SK-N-SH (cell line): ENCODE measurements at regions not wholly inside any gene's neighbourhood (a gene's known extent, or its start where the extent isn't known, plus 50 kb on each side); places are given as distances from the start of the nearest gene placed in this dataset.

Experiments
- CTCF ChIA-PET: fragments of 300-600, 350-600 bp; formaldehyde crosslinking; extraction: SDS; loops from one replicate; lab custom pipeline; 2021; lab: Yijun Ruan, JAX
- POLR2A ChIA-PET: fragments of 350-600 bp; sonication (Branson Sonifier 250); formaldehyde crosslinking; extraction: SDS; loops from one replicate; lab custom pipeline; 2020; ENCODE audit warnings: antibody characterized with exemption, inconsistent platforms; lab: Yijun Ruan, JAX
- DNase-seq: peaks from one replicate; pipeline ENCODE4 v3.0.0; 2012
- H2AFZ ChIP-seq: fragments of 200-600 bp; sonication (generic); 2 replicates; pipeline ENCODE4 v1.8.1; 2016; ENCODE audit warnings: antibody characterized with exemption, mild to moderate bottlenecking, low read depth
- H3F3A ChIP-seq: fragments of 200-600 bp; sonication (generic); replicated peaks from 2 replicates; pipeline ENCODE3; 2016; ENCODE audit warnings: antibody characterized with exemption, mild to moderate bottlenecking; ENCODE audit not compliant: insufficient read depth
- H3K27ac ChIP-seq, 2 experiments: fragments of 200-500 bp in 1 of 2; fragments of 200-600 bp in 1 of 2; sonication (Bioruptor generic) in 1 of 2; sonication (generic), shearing (Covaris generic) in 1 of 2; 2 replicates each; pipeline versions ENCODE4 v1.5.1 to v1.6.1; 2014 to 2016; ENCODE audit warnings: low read depth in 2 of 2, inconsistent platforms in 1 of 2, low read length in 1 of 2, mild to moderate bottlenecking in 1 of 2, mixed read lengths in 1 of 2
- H3K27me3 ChIP-seq: fragments of 200-600 bp; sonication (generic), shearing (Covaris generic); 2 replicates; pipeline ENCODE4 v1.6.1; 2016; ENCODE audit warnings: mixed run types; ENCODE audit not compliant: insufficient read depth
- H3K36me3 ChIP-seq, 2 experiments: fragments of 200-500 bp in 1 of 2; fragments of 200-600 bp in 1 of 2; sonication (Bioruptor generic) in 1 of 2; sonication (generic) in 1 of 2; replicated peaks in 1 of 2; 2 replicates each; pipeline versions ENCODE3 to v1.5.1; 2014 to 2016; ENCODE audit warnings: low read length in 1 of 2, mild to moderate bottlenecking in 1 of 2; ENCODE audit not compliant: insufficient read depth in 2 of 2, control insufficient read depth in 1 of 2
- H3K4me1 ChIP-seq, 2 experiments: fragments of 200-500 bp in 1 of 2; fragments of 200-600 bp in 1 of 2; sonication (Bioruptor generic) in 1 of 2; sonication (generic), shearing (Covaris generic) in 1 of 2; 2 replicates each; pipeline versions ENCODE4 v1.5.1 to v1.6.1; 2014 to 2016; ENCODE audit warnings: low read depth in 1 of 2, low read length in 1 of 2, mixed run types in 1 of 2; ENCODE audit not compliant: insufficient read depth in 2 of 2, control insufficient read depth in 1 of 2
- H3K4me2 ChIP-seq: fragments of 200-600 bp; sonication (generic), shearing (Covaris generic); 2 replicates; pipeline ENCODE4 v1.6.1; 2017; ENCODE audit warnings: mixed run types
- H3K4me3 ChIP-seq, 2 experiments: fragments of 200-500 bp in 1 of 2; fragments of 200-600 bp in 1 of 2; sonication (Bioruptor generic) in 1 of 2; sonication (generic), shearing (Covaris generic) in 1 of 2; 2 replicates each; pipeline versions ENCODE4 v1.5.1 to v1.8.1; 2014 to 2016; ENCODE audit warnings: low read depth in 2 of 2, inconsistent platforms in 1 of 2, low read length in 1 of 2, mild to moderate bottlenecking in 1 of 2, mixed read lengths in 1 of 2, moderate library complexity in 1 of 2
- H3K79me2 ChIP-seq: fragments of 200-600 bp; sonication (generic); 2 replicates; pipeline ENCODE4 v1.8.1; 2017; ENCODE audit warnings: mild to moderate bottlenecking; ENCODE audit not compliant: insufficient read depth
- H3K9ac ChIP-seq: fragments of 200-600 bp; sonication (generic); 2 replicates; pipeline ENCODE4 v1.6.1; 2017; ENCODE audit warnings: mixed run types
- H3K9me2 ChIP-seq: fragments of 200-600 bp; sonication (generic); 2 replicates; pipeline ENCODE4 v1.6.1; 2017; ENCODE audit warnings: mixed run types
- H3K9me3 ChIP-seq: fragments of 200-600 bp; sonication (generic); 2 replicates; pipeline ENCODE4 v1.6.1; 2017; ENCODE audit warnings: mixed run types, mild to moderate bottlenecking, moderate library complexity
- H4K20me1 ChIP-seq: fragments of 200-600 bp; sonication (generic); 2 replicates; pipeline ENCODE4 v1.6.1; 2017; ENCODE audit warnings: mild to moderate bottlenecking, mixed run types; ENCODE audit not compliant: insufficient read depth
- ELF1 ChIP-seq: IDR thresholded peaks from 2 replicates; pipeline ENCODE4 v1.4.0; 2012
- FOSL2 ChIP-seq: IDR thresholded peaks from 2 replicates; pipeline ENCODE4 v1.4.0; 2012; ENCODE audit warnings: low read depth, mild to moderate bottlenecking, moderate library complexity, borderline replicate concordance
- FOXM1 ChIP-seq: IDR thresholded peaks from 2 replicates; pipeline ENCODE4 v1.4.0; 2012; ENCODE audit warnings: low read depth, mild to moderate bottlenecking
- GABPA ChIP-seq: IDR thresholded peaks from 2 replicates; pipeline ENCODE4 v1.4.0; 2012; ENCODE audit warnings: low read depth, mild to moderate bottlenecking
- MXI1 ChIP-seq: IDR thresholded peaks from 2 replicates; pipeline ENCODE4 v1.6.1; 2012; ENCODE audit warnings: mild to moderate bottlenecking, low read depth, low read length, improper control_type of control experiment
- RCOR1 ChIP-seq: fragments of 150-350 bp; IDR thresholded peaks from 2 replicates; pipeline ENCODE4 v1.6.1; 2017; ENCODE audit warnings: antibody characterized with exemption, low read length
- RXRA ChIP-seq: IDR thresholded peaks from 2 replicates; pipeline ENCODE4 v1.4.0; 2012; ENCODE audit warnings: low read depth, mild to moderate bottlenecking, borderline replicate concordance
- TEAD4 ChIP-seq: IDR thresholded peaks from 2 replicates; pipeline ENCODE4 v1.4.0; 2012; ENCODE audit warnings: mild to moderate bottlenecking, borderline replicate concordance; ENCODE audit not compliant: insufficient read depth
- WGBS: methylation state at CpG from one replicate; pipeline ENCODE4 v1.1.6; 2017; ENCODE audit warnings: low lambda C conversion rate; 5-methylcytosine and 5-hydroxymethylcytosine counted together
- TF ChIP-seq, protein P1 (sequence below): fragments of 150-350 bp; IDR thresholded peaks from 2 replicates; pipeline ENCODE4 v1.6.1; 2016; ENCODE audit warnings: mild to moderate bottlenecking, low read depth, low read length
- TF ChIP-seq, protein P2 (sequence below): fragments of 150-350 bp; IDR thresholded peaks from 2 replicates; pipeline ENCODE4 v1.6.1; 2017; ENCODE audit warnings: antibody characterized with exemption, low read length, low read depth, borderline replicate concordance
- TF ChIP-seq, protein P3 (sequence below): IDR thresholded peaks from 2 replicates; pipeline ENCODE4; 2012
- TF ChIP-seq, protein P4 (sequence below): IDR thresholded peaks from 2 replicates; pipeline ENCODE4 v1.6.1; 2012; ENCODE audit warnings: mild to moderate bottlenecking, low read depth, low read length, moderate library complexity

DNA sequence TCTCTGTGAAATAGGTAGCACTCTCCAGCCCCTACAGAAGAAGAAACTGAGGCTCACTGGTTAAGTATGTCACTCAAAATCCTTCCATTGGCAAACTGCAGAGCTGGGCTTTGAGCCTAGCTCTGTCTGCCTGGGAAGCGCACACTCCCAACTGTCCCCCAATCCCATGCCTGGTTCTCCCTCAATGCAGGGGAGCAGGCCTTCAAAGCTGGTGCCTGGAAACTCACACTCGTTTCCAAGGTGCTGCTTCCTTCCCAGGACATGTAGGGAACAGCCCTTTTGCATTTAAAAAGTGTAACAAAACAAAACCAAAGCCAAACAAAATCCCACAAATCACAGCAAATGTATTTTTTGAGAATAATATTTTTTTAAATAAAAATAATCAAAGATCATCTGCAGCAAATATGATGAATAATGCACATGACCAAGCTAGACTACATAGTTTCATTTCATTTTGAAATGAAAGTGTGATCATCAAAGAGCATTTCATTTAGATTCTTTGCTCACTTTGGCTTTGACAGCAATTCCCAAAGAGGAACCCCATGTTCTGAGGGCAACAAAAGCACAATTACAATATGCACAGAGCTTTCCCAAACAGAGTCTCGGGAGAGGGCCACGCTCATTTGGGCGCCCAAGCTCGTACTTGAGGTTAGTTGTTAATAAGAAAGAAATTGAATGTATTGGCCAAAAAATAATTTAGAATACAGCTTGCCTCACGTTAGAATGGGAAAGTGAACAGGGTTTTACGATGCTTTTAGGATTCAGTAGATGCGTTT is 96.7 kb upstream of the ACKR3 start:
- H2AFZ ChIP-seq = no peak overlapping the region
- no peaks in the 10 kb centered on the region for H3K4me1 ChIP-seq
- H3K79me2 ChIP-seq = no peaks in the 10 kb centered on the region
- H3K36me3 ChIP-seq = no peaks in the 10 kb centered on the region
- no peak overlapping the region for H3K9ac ChIP-seq
- H3K4me3 ChIP-seq = no peak overlapping the region
- H3K9me3 ChIP-seq = no peaks in the 10 kb centered on the region
- no peaks in the 10 kb centered on the region for H3F3A ChIP-seq
- no peak for DNase-seq
- H3K27me3 ChIP-seq = no peaks in the 10 kb centered on the region
- H3K4me2 ChIP-seq = no peak overlapping the region
- no peaks in the 10 kb centered on the region for H3K9me2 ChIP-seq
- no peaks in the 10 kb centered on the region for H4K20me1 ChIP-seq
- POLR2A ChIA-PET = no interaction called here
- TF ChIP-seq MXI1 (no peak), ELF1 (no peak), GABPA (no peak), RCOR1 (no peak), FOXM1 (no peak)
- TF ChIP-seq, protein P1, sequence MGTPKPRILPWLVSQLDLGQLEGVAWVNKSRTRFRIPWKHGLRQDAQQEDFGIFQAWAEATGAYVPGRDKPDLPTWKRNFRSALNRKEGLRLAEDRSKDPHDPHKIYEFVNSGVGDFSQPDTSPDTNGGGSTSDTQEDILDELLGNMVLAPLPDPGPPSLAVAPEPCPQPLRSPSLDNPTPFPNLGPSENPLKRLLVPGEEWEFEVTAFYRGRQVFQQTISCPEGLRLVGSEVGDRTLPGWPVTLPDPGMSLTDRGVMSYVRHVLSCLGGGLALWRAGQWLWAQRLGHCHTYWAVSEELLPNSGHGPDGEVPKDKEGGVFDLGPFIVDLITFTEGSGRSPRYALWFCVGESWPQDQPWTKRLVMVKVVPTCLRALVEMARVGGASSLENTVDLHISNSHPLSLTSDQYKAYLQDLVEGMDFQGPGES = no peak
- TF ChIP-seq, protein P2, sequence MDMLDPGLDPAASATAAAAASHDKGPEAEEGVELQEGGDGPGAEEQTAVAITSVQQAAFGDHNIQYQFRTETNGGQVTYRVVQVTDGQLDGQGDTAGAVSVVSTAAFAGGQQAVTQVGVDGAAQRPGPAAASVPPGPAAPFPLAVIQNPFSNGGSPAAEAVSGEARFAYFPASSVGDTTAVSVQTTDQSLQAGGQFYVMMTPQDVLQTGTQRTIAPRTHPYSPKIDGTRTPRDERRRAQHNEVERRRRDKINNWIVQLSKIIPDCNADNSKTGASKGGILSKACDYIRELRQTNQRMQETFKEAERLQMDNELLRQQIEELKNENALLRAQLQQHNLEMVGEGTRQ = no peak
- 53% methylated on average over 9 of the region's 9 CpGs for WGBS
- CTCF ChIA-PET = no interaction called here
- no peak overlapping the region for H3K27ac ChIP-seq

DNA sequence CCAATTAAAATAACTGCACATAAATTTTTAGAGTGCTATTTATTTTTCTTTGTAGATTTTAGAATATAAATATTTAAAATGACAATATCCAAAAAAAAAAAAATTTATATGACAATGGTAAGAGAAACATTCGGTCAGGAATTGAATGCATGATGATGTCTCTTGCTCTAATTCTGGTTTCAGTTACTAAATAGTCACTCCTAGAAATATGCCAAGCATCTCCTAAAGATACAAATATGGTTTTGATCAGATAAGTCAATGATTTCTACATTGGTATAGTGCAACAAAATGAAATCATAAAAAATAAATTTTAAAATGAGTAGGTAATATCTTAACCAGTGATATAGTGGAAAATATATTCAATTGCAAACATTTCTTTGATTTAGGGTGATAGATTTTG is 95.9 kb upstream of the ACKR3 start:
- Histone ChIP-seq H3K9ac (no peak overlapping the region), H3K79me2 (no peaks in the 10 kb centered on the region), H2AFZ (no peak overlapping the region), H4K20me1 (no peaks in the 10 kb centered on the region), H3K9me2 (no peaks in the 10 kb centered on the region), H3K27me3 (no peaks in the 10 kb centered on the region), H3K4me2 (no peak overlapping the region), H3K36me3 (no peaks in the 10 kb centered on the region), H3F3A (no peaks in the 10 kb centered on the region), H3K4me1 (no peaks in the 10 kb centered on the region), H3K27ac (no peak overlapping the region), H3K9me3 (no peaks in the 10 kb centered on the region), H3K4me3 (no peak overlapping the region)
- TF ChIP-seq RXRA (no peak), FOSL2 (no peak), TEAD4 (no peak)
- TF ChIP-seq, protein P3, sequence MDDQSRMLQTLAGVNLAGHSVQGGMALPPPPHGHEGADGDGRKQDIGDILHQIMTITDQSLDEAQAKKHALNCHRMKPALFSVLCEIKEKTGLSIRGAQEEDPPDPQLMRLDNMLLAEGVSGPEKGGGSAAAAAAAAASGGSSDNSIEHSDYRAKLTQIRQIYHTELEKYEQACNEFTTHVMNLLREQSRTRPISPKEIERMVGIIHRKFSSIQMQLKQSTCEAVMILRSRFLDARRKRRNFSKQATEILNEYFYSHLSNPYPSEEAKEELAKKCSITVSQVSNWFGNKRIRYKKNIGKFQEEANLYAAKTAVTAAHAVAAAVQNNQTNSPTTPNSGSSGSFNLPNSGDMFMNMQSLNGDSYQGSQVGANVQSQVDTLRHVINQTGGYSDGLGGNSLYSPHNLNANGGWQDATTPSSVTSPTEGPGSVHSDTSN = no peak
- TF ChIP-seq, protein P4, sequence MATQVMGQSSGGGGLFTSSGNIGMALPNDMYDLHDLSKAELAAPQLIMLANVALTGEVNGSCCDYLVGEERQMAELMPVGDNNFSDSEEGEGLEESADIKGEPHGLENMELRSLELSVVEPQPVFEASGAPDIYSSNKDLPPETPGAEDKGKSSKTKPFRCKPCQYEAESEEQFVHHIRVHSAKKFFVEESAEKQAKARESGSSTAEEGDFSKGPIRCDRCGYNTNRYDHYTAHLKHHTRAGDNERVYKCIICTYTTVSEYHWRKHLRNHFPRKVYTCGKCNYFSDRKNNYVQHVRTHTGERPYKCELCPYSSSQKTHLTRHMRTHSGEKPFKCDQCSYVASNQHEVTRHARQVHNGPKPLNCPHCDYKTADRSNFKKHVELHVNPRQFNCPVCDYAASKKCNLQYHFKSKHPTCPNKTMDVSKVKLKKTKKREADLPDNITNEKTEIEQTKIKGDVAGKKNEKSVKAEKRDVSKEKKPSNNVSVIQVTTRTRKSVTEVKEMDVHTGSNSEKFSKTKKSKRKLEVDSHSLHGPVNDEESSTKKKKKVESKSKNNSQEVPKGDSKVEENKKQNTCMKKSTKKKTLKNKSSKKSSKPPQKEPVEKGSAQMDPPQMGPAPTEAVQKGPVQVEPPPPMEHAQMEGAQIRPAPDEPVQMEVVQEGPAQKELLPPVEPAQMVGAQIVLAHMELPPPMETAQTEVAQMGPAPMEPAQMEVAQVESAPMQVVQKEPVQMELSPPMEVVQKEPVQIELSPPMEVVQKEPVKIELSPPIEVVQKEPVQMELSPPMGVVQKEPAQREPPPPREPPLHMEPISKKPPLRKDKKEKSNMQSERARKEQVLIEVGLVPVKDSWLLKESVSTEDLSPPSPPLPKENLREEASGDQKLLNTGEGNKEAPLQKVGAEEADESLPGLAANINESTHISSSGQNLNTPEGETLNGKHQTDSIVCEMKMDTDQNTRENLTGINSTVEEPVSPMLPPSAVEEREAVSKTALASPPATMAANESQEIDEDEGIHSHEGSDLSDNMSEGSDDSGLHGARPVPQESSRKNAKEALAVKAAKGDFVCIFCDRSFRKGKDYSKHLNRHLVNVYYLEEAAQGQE = no peak
- ChIA-PET POLR2A (no interaction called here), CTCF (no interaction called here)
- DNase-seq = no peak
- WGBS = 35% methylated on average over 1 of the region's 1 CpG
